Spleen (tissue), 11 donors: ENCODE measurements at regions not wholly inside any gene's neighbourhood (a gene's known extent, or its start where the extent isn't known, plus 50 kb on each side); places are given as distances from the start of the nearest gene placed in this dataset.

Experiments
- DNase-seq: peaks from one replicate; pipeline ENCODE4 v3.0.0-alpha.2; 2020
- H3K27ac ChIP-seq, 8 donors: fragments of 200-600 bp; sonication (generic) in 7 of 8; 1 replicate in 4 of 8; 2 replicates in 4 of 8; pipeline versions ENCODE4 v1.5.0 to v1.8.0; 2016 to 2021; ENCODE audit warnings: inconsistent platforms in 4 of 8, mild to moderate bottlenecking in 4 of 8, moderate library complexity in 1 of 8
- H3K27me3 ChIP-seq, 7 donors: fragments of 200-600 bp; sonication (generic) in 6 of 7; replicated peaks in 1 of 7; 1 replicate in 4 of 7; 2 replicates in 3 of 7; pipeline versions ENCODE4 v1.5.0 to v1.8.0; 2016 to 2021; ENCODE audit warnings: inconsistent platforms in 3 of 7, mild to moderate bottlenecking in 1 of 7
- H3K36me3 ChIP-seq, 6 donors: fragments of 200-600 bp; sonication (generic) in 5 of 6; 1 replicate in 4 of 6; 2 replicates in 2 of 6; pipeline versions ENCODE4 v1.5.0 to v1.8.0; 2016 to 2021; ENCODE audit warnings: inconsistent platforms in 2 of 6
- H3K4me1 ChIP-seq, 6 donors: fragments of 200-600 bp; sonication (generic) in 5 of 6; 1 replicate in 3 of 6; 2 replicates in 3 of 6; pipeline versions ENCODE4 v1.5.0 to v1.8.0; 2016 to 2021; ENCODE audit warnings: inconsistent platforms in 3 of 6
- H3K4me3 ChIP-seq, 8 donors: fragments of 200-600 bp; sonication (generic) in 7 of 8; 1 replicate in 4 of 8; 2 replicates in 4 of 8; pipeline versions ENCODE4 v1.5.0 to v1.8.0; 2016 to 2021; ENCODE audit warnings: inconsistent platforms in 4 of 8, mild to moderate bottlenecking in 4 of 8, moderate library complexity in 2 of 8
- H3K9me3 ChIP-seq, 8 donors: fragments of 200-600 bp; sonication (generic) in 7 of 8; 1 replicate in 4 of 8; 2 replicates in 4 of 8; pipeline versions ENCODE4 v1.5.0 to v1.8.0; 2016 to 2021; ENCODE audit warnings: inconsistent platforms in 4 of 8
- CTCF ChIP-seq, 11 experiments: fragments of 200-600 bp in 7 of 11; fragments of 450-650 bp in 4 of 11; sonication (generic) in 4 of 11; IDR thresholded peaks in 8 of 11; conservative IDR thresholded peaks in 3 of 11; 1 replicate in 7 of 11; 2 replicates in 4 of 11; pipeline versions ENCODE4 v1.4.0 to v1.8.0; 2016 to 2021; ENCODE audit warnings: antibody characterized with exemption in 11 of 11, inconsistent platforms in 4 of 11, mild to moderate bottlenecking in 1 of 11
- POLR2A ChIP-seq, 3 donors: fragments of 450-650 bp; IDR thresholded peaks; one replicate each; pipeline ENCODE4 v1.5.1; 2017; ENCODE audit warnings: antibody characterized with exemption in 3 of 3, mild to moderate bottlenecking in 1 of 3
- POLR2AphosphoS5 ChIP-seq, 3 donors: sonication (generic); formaldehyde crosslinking; IDR thresholded peaks; one replicate each; pipeline ENCODE4 v1.5.1; 2017; ENCODE audit warnings: antibody characterized with exemption in 3 of 3
- WGBS, 5 donors: extraction: QIAGEN DNeasy Blood & Tissue Kit in 3 of 5; methylation state at CpG; one replicate each; pipeline versions ENCODE4 v1.1.5 to v1.1.7; 2013 to 2018; 5-methylcytosine and 5-hydroxymethylcytosine counted together
- intact Hi-C: fragments of 100-400 bp; cut with DNase I; formaldehyde crosslinking; loops from one replicate; pipeline ENCODE4 v1.15.0; 2023; ENCODE audit warnings: low total_unique reads
- donor health status: healthy with polysubstance abuse.
- donor health status: DM: no; HTN: no; CAD: no; lungs with moderate emphysema.
- donor health status: DM: no; HTN: no; CAD: no.
- donor health status: Bipolar disorder and iron deficiency.
- donor health status: healthy.
- donor health status: DM: no; HTN: no; CAD: no.
- donor health status: DM: yes; HTN: yes; CAD: no.

- DNase-seq: no peak
- no peak overlapping the region for H3K4me3 ChIP-seq
- H3K36me3 ChIP-seq: no peaks in the 10 kb centered on the region
- intact Hi-C loops: no loop called here
- WGBS, 5 donors: 38 to 57% (median 48%) methylated on average over 6 of the region's 6 CpGs
- TF ChIP-seq POLR2AphosphoS5 (IDR thresholded peaks at IDR 0.05) (no peak), POLR2A (IDR thresholded peaks at IDR 0.05) (no peak), CTCF (IDR thresholded peaks at IDR 0.05 in 8 of 11, conservative IDR thresholded peaks at IDR 0.05 in 3 of 11) (no peak)
- no peaks in the 10 kb centered on the region for H3K4me1 ChIP-seq
- H3K27me3 ChIP-seq: peaks cover 0 to 4% (median 0%) of the 10 kb centered on the region in 7 donors
- H3K27ac ChIP-seq: no peak overlapping the region
- H3K9me3 ChIP-seq: no peaks in the 10 kb centered on the region
Measured at GRCh38 chr18:64330931-64331330, 182.0 kb upstream of the LINC00305 start.

- no peaks in the 10 kb centered on the region for H3K9me3 ChIP-seq
- no peaks in the 10 kb centered on the region for H3K4me1 ChIP-seq
- TF ChIP-seq POLR2AphosphoS5 (IDR thresholded peaks at IDR 0.05) (no peak), CTCF (IDR thresholded peaks at IDR 0.05 in 8 of 11, conservative IDR thresholded peaks at IDR 0.05 in 3 of 11) (no peak), POLR2A (IDR thresholded peaks at IDR 0.05) (no peak)
- intact Hi-C loops: no loop called here
- H3K4me3 ChIP-seq: no peak overlapping the region
- peaks cover 0 to 4% (median 0%) of the 10 kb centered on the region in 7 donors for H3K27me3 ChIP-seq
- 81 to 91% (median 86%) methylated on average over 4 of the region's 4 CpGs for WGBS, 5 donors
- H3K27ac ChIP-seq: no peak overlapping the region
- DNase-seq: no peak
- no peaks in the 10 kb centered on the region for H3K36me3 ChIP-seq
Measured at GRCh38 chr18:64330161-64330560, 181.3 kb upstream of the LINC00305 start.

- Histone ChIP-seq H3K4me1 (no peaks in the 10 kb centered on the region), H3K27ac (no peak overlapping the region), H3K27me3 (no peaks in the 10 kb centered on the region), H3K36me3 (no peaks in the 10 kb centered on the region), H3K9me3 (peaks cover 0 to 14% (median 4%) of the 10 kb centered on the region in 8 donors), H3K4me3 (no peak overlapping the region)
- intact Hi-C loops: no loop called here
- WGBS, 5 donors: 78 to 84% (median 83%) methylated on average over 1 of the region's 1 CpG
- DNase-seq: no peak
- TF ChIP-seq POLR2AphosphoS5 (IDR thresholded peaks at IDR 0.05) (no peak), CTCF (IDR thresholded peaks at IDR 0.05 in 8 of 11, conservative IDR thresholded peaks at IDR 0.05 in 3 of 11) (no peak), POLR2A (IDR thresholded peaks at IDR 0.05) (no peak)
Measured at GRCh38 chr18:64322189-64322588, 173.3 kb upstream of the LINC00305 start.

- WGBS, 5 donors: 81 to 97% (median 90%) methylated on average over 1 of the region's 1 CpG
- TF ChIP-seq POLR2A (IDR thresholded peaks at IDR 0.05): no peak
- TF ChIP-seq POLR2AphosphoS5 (IDR thresholded peaks at IDR 0.05): no peak
- TF ChIP-seq CTCF (IDR thresholded peaks at IDR 0.05 in 8 of 11, conservative IDR thresholded peaks at IDR 0.05 in 3 of 11): no peak
- H3K4me1 ChIP-seq: no peaks in the 10 kb centered on the region
- H3K27ac ChIP-seq: no peak overlapping the region
- DNase-seq: no peak
- no peaks in the 10 kb centered on the region for H3K27me3 ChIP-seq
- H3K36me3 ChIP-seq: no peaks in the 10 kb centered on the region
- H3K9me3 ChIP-seq: peaks cover 0 to 34% (median 21%) of the 10 kb centered on the region in 8 donors
- H3K4me3 ChIP-seq: no peak overlapping the region
- intact Hi-C loops: no loop called here
Measured at GRCh38 chr18:64318547-64318946, 169.7 kb upstream of the LINC00305 start.
